ENCODE measurements at regions not wholly inside any gene's neighbourhood (a gene's known extent, or its start where the extent isn't known, plus 50 kb on each side); places are given as distances from the start of the nearest gene placed in this dataset.

DNA sequence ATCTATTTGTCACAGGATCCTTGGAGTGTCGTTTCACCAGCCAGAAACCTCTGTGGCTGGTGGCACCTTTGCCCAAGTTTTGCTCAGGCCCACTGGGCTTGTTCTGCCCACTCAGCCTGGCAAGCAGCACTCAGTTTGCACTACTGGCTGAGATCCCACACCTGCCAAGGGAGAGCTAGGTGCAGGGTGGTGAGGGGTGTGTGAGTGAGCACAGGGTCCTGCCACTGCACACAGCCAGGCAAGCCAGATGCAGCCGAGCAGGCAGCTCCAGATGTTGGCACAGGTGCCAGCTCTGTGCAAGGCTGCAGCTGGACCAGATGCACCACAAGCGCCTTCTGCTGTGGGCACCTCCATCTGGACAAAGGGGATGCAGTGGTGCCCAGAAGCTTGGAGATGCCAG, 281.7 kb upstream of the UBE2E3 start (continued):
- TF ChIP-seq, protein P1, sequence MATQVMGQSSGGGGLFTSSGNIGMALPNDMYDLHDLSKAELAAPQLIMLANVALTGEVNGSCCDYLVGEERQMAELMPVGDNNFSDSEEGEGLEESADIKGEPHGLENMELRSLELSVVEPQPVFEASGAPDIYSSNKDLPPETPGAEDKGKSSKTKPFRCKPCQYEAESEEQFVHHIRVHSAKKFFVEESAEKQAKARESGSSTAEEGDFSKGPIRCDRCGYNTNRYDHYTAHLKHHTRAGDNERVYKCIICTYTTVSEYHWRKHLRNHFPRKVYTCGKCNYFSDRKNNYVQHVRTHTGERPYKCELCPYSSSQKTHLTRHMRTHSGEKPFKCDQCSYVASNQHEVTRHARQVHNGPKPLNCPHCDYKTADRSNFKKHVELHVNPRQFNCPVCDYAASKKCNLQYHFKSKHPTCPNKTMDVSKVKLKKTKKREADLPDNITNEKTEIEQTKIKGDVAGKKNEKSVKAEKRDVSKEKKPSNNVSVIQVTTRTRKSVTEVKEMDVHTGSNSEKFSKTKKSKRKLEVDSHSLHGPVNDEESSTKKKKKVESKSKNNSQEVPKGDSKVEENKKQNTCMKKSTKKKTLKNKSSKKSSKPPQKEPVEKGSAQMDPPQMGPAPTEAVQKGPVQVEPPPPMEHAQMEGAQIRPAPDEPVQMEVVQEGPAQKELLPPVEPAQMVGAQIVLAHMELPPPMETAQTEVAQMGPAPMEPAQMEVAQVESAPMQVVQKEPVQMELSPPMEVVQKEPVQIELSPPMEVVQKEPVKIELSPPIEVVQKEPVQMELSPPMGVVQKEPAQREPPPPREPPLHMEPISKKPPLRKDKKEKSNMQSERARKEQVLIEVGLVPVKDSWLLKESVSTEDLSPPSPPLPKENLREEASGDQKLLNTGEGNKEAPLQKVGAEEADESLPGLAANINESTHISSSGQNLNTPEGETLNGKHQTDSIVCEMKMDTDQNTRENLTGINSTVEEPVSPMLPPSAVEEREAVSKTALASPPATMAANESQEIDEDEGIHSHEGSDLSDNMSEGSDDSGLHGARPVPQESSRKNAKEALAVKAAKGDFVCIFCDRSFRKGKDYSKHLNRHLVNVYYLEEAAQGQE (IDR thresholded peaks at IDR 0.05; ENCODE audit: low read depth) = no peak
- TF ChIP-seq RAD21 (IDR thresholded peaks at IDR 0.05; ENCODE audit: low read depth) = no peak
- TF ChIP-seq ELF1 (IDR thresholded peaks at IDR 0.05; ENCODE audit: borderline replicate concordance, low read depth) = no peak

DNA sequence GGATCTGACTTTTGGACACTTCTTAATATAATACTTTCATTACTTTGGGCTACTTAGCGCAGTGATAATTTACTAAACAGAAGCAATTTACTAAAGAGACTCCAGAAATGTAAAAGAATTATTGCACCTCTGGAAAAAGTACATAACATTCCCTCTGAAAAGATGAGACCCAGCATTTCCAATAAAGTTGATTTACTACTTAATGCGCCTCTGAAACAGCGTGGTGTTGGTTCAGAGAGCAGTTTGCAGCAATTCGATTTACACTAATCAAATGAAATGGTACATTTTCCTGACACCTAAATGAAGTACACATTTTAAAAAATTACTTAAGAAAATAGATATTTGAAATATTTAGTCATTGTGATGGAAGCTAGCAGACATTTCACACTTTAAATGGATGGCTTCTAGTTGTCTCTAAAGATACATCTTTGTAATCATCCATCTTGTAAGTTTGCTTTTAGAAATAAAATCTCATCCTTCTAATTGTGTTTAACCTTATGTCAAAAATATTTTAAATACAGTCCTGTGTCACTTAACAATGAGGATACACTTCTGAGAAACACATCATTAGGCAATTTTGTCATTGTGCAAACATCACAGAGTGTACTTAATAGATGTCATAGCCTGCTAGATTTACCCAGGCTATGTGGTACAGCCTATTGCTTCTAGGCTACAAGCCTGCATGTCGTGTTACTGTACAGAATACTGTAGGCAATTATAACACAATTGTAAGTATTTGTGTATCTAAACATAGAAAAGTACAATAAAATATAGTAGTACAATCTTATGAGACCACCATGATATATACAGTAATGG, 284.6 kb upstream of the UBE2E3 start:
- no peak for ATAC-seq
- Histone ChIP-seq H3K36me3 (ENCODE audit: control insufficient read depth in 1 of 2, insufficient read depth in 2 of 2, low read length in 2 of 2) (no peaks in the 10 kb centered on the region), H2AFZ (ENCODE audit: low read depth, low read length, poor library complexity, severe bottlenecking) (no peak overlapping the region), H3K9ac (ENCODE audit: low read length) (no peak overlapping the region), H3K27ac (ENCODE audit: low read depth, low read length) (no peak overlapping the region), H3K27me3 (ENCODE audit: insufficient read depth, low read length) (no peaks in the 10 kb centered on the region), H3K9me2 (ENCODE audit: insufficient read depth) (no peaks in the 10 kb centered on the region), H3K4me2 (ENCODE audit: low read length) (no peak overlapping the region), H3K4me1 (ENCODE audit: control insufficient read depth in 1 of 2, insufficient read depth in 2 of 2, low read length in 2 of 2) (no peaks in the 10 kb centered on the region), H3K79me2 (ENCODE audit: insufficient read depth, low read length) (no peaks in the 10 kb centered on the region), H4K20me1 (ENCODE audit: insufficient read depth) (no peaks in the 10 kb centered on the region), H3K9me3 (ENCODE audit: control insufficient read depth in 1 of 2, insufficient read depth in 1 of 2, low read depth in 1 of 2, low read length in 2 of 2) (no peaks in the 10 kb centered on the region), H3K4me3 (replicated peaks in 1 of 2; ENCODE audit: low read depth in 1 of 2, low read length in 2 of 2) (no peak overlapping the region)
- no peak for DNase-seq (ENCODE audit: low read depth, low spot score)
- ChIA-PET POLR2A (no interaction called here), CTCF (no interaction called here), RAD21 (ENCODE audit: low non-redundant PET in 1 of 2, low total read pairs in 2 of 2, uncharacterized antibody in 2 of 2, unreplicated experiment in 2 of 2) (no interaction called here)
- TF ChIP-seq CEBPB (IDR thresholded peaks at IDR 0.05; ENCODE audit: low read depth) = no peak
- no peak for TF ChIP-seq FOSL1 (IDR thresholded peaks at IDR 0.05; ENCODE audit: low read depth)
- no peak for TF ChIP-seq POLR2AphosphoS5 (IDR thresholded peaks at IDR 0.05; ENCODE audit: low read depth, low read length)
- TF ChIP-seq ELF1 (IDR thresholded peaks at IDR 0.05; ENCODE audit: borderline replicate concordance, low read depth) = no peak
- no peak for TF ChIP-seq ZNF274 (IDR thresholded peaks at IDR 0.05; ENCODE audit: low read depth, low read length)
- no peak for TF ChIP-seq EZH2 (IDR thresholded peaks at IDR 0.05)
- TF ChIP-seq, protein P2, sequence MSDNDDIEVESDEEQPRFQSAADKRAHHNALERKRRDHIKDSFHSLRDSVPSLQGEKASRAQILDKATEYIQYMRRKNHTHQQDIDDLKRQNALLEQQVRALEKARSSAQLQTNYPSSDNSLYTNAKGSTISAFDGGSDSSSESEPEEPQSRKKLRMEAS (IDR thresholded peaks at IDR 0.05) = no peak
- no peak for TF ChIP-seq EGR1 (IDR thresholded peaks at IDR 0.05; ENCODE audit: low read depth)
- no peak for TF ChIP-seq ZFX (IDR thresholded peaks at IDR 0.05)
- intact Hi-C loops (cut with micrococcal nuclease) = no loop called here
- BruUV-seq (replicated peaks) = no TSS peak
